ENCODE measurements at regions not wholly inside any gene's neighbourhood (a gene's known extent, or its start where the extent isn't known, plus 50 kb on each side); places are given as distances from the start of the nearest gene placed in this dataset.

- H3K4me1 ChIP-seq (ENCODE audit: insufficient read depth): no peaks in the 10 kb centered on the region
- DNase-seq (ENCODE audit: extremely low spot score): no peak
- H3K27ac ChIP-seq (ENCODE audit: low read depth): no peak overlapping the region
- H3K36me3 ChIP-seq (ENCODE audit: insufficient read depth): no peaks in the 10 kb centered on the region
- H3K4me3 ChIP-seq (ENCODE audit: low read depth, low read length): no peak overlapping the region
These were observed 594.9 kb upstream of the DIPK2B start for GRCh38 chrX:45795546-45795945.

- 65% methylated on average over 1 of the region's 1 CpG for WGBS
- no peak for DNase-seq (ENCODE audit: extremely low spot score)
- Histone ChIP-seq H3K4me3 (ENCODE audit: low read depth, low read length) (no peak overlapping the region), H3K4me1 (ENCODE audit: insufficient read depth) (no peaks in the 10 kb centered on the region), H3K27ac (ENCODE audit: low read depth) (no peak overlapping the region), H3K36me3 (ENCODE audit: insufficient read depth) (no peaks in the 10 kb centered on the region)
These were observed 594.3 kb upstream of the DIPK2B start for GRCh38 chrX:45794995-45795337.

GRCh38 chrX:45794323-45794994, 593.8 kb upstream of the DIPK2B start:
- no peaks in the 10 kb centered on the region for H3K36me3 ChIP-seq (ENCODE audit: insufficient read depth)
- H3K4me1 ChIP-seq (ENCODE audit: insufficient read depth): no peaks in the 10 kb centered on the region
- 70% methylated on average over 2 of the region's 2 CpGs for WGBS
- DNase-seq (ENCODE audit: extremely low spot score): no peak
- H3K4me3 ChIP-seq (ENCODE audit: low read depth, low read length): no peak overlapping the region
- no peak overlapping the region for H3K27ac ChIP-seq (ENCODE audit: low read depth)

- no peak overlapping the region for H3K4me3 ChIP-seq (ENCODE audit: low read depth, low read length)
- no peaks in the 10 kb centered on the region for H3K36me3 ChIP-seq (ENCODE audit: insufficient read depth)
- H3K4me1 ChIP-seq (ENCODE audit: insufficient read depth): no peaks in the 10 kb centered on the region
- H3K27ac ChIP-seq (ENCODE audit: low read depth): no peak overlapping the region
- 49% methylated on average over 8 of the region's 8 CpGs for WGBS
- no peak for DNase-seq (ENCODE audit: extremely low spot score)
These were observed 588.3 kb upstream of the DIPK2B start for GRCh38 chrX:45788941-45789348.

- no peak overlapping the region for H3K4me3 ChIP-seq (ENCODE audit: low read depth, low read length)
- DNase-seq (ENCODE audit: extremely low spot score): no peak
- H3K36me3 ChIP-seq (ENCODE audit: insufficient read depth): no peaks in the 10 kb centered on the region
- WGBS: 56% methylated on average over 5 of the region's 5 CpGs
- H3K27ac ChIP-seq (ENCODE audit: low read depth): no peak overlapping the region
- no peaks in the 10 kb centered on the region for H3K4me1 ChIP-seq (ENCODE audit: insufficient read depth)
These were observed 587.6 kb upstream of the DIPK2B start for GRCh38 chrX:45788315-45788714.

GRCh38 chrX:45784590-45784989, 583.9 kb upstream of the DIPK2B start:
- H3K4me3 ChIP-seq (ENCODE audit: low read depth, low read length): no peak overlapping the region
- H3K4me1 ChIP-seq (ENCODE audit: insufficient read depth): no peaks in the 10 kb centered on the region
- 70% methylated on average over 3 of the region's 3 CpGs for WGBS
- no peak for DNase-seq (ENCODE audit: extremely low spot score)
- no peak overlapping the region for H3K27ac ChIP-seq (ENCODE audit: low read depth)
- no peaks in the 10 kb centered on the region for H3K36me3 ChIP-seq (ENCODE audit: insufficient read depth)

- WGBS: 72% methylated on average over 6 of the region's 6 CpGs
- Histone ChIP-seq H3K27ac (ENCODE audit: low read depth) (no peak overlapping the region), H3K4me3 (ENCODE audit: low read depth, low read length) (no peak overlapping the region), H3K4me1 (ENCODE audit: insufficient read depth) (no peaks in the 10 kb centered on the region), H3K36me3 (ENCODE audit: insufficient read depth) (no peaks in the 10 kb centered on the region)
- DNase-seq (ENCODE audit: extremely low spot score): no peak
These were observed 582.3 kb upstream of the DIPK2B start for GRCh38 chrX:45783002-45783401.

- DNase-seq (ENCODE audit: extremely low spot score): no peak
These were observed 581.4 kb upstream of the DIPK2B start for GRCh38 chrX:45781901-45782553.

GRCh38 chrX:45778616-45779015, 577.9 kb upstream of the DIPK2B start:
- no peaks in the 10 kb centered on the region for H3K36me3 ChIP-seq (ENCODE audit: insufficient read depth)
- no peak overlapping the region for H3K27ac ChIP-seq (ENCODE audit: low read depth)
- H3K4me1 ChIP-seq (ENCODE audit: insufficient read depth): no peaks in the 10 kb centered on the region
- 76% methylated on average over 1 of the region's 1 CpG for WGBS
- no peak overlapping the region for H3K4me3 ChIP-seq (ENCODE audit: low read depth, low read length)
- no peak for DNase-seq (ENCODE audit: extremely low spot score)

More at GRCh38 chrX:45781901-45782553, 581.4 kb upstream of the DIPK2B start:
- Histone ChIP-seq H3K27ac (ENCODE audit: low read depth) (no peak overlapping the region), H3K4me3 (ENCODE audit: low read depth, low read length) (no peak overlapping the region), H3K4me1 (ENCODE audit: insufficient read depth) (no peaks in the 10 kb centered on the region), H3K36me3 (ENCODE audit: insufficient read depth) (no peaks in the 10 kb centered on the region)
- 45% methylated on average over 4 of the region's 4 CpGs for WGBS

GRCh38 chrX:45777366-45777765, 576.7 kb upstream of the DIPK2B start:
- no peaks in the 10 kb centered on the region for H3K4me1 ChIP-seq (ENCODE audit: insufficient read depth)
- H3K27ac ChIP-seq (ENCODE audit: low read depth): no peak overlapping the region
- no peaks in the 10 kb centered on the region for H3K36me3 ChIP-seq (ENCODE audit: insufficient read depth)
- no peak overlapping the region for H3K4me3 ChIP-seq (ENCODE audit: low read depth, low read length)
- no peak for DNase-seq (ENCODE audit: extremely low spot score)
- WGBS: 89% methylated on average over 3 of the region's 3 CpGs

GRCh38 chrX:45775468-45775867, 574.8 kb upstream of the DIPK2B start:
- 47% methylated on average over 2 of the region's 2 CpGs for WGBS
- Histone ChIP-seq H3K4me1 (ENCODE audit: insufficient read depth) (no peaks in the 10 kb centered on the region), H3K36me3 (ENCODE audit: insufficient read depth) (no peaks in the 10 kb centered on the region), H3K27ac (ENCODE audit: low read depth) (no peak overlapping the region), H3K4me3 (ENCODE audit: low read depth, low read length) (no peak overlapping the region)
- DNase-seq (ENCODE audit: extremely low spot score): no peak

GRCh38 chrX:45774961-45775360, 574.3 kb upstream of the DIPK2B start:
- no peak overlapping the region for H3K27ac ChIP-seq (ENCODE audit: low read depth)
- DNase-seq (ENCODE audit: extremely low spot score): no peak
- no peak overlapping the region for H3K4me3 ChIP-seq (ENCODE audit: low read depth, low read length)
- no peaks in the 10 kb centered on the region for H3K36me3 ChIP-seq (ENCODE audit: insufficient read depth)
- H3K4me1 ChIP-seq (ENCODE audit: insufficient read depth): no peaks in the 10 kb centered on the region
- 45% methylated on average over 5 of the region's 5 CpGs for WGBS

GRCh38 chrX:45773572-45773971, 572.9 kb upstream of the DIPK2B start:
- no peak for DNase-seq (ENCODE audit: extremely low spot score)
- Histone ChIP-seq H3K4me1 (ENCODE audit: insufficient read depth) (no peaks in the 10 kb centered on the region), H3K4me3 (ENCODE audit: low read depth, low read length) (no peak overlapping the region), H3K27ac (ENCODE audit: low read depth) (no peak overlapping the region), H3K36me3 (ENCODE audit: insufficient read depth) (no peaks in the 10 kb centered on the region)
- 81% methylated on average over 4 of the region's 4 CpGs for WGBS

GRCh38 chrX:45771560-45772340, 571.1 kb upstream of the DIPK2B start:
- peak overlapping the region; percentile 50 for H3K27ac ChIP-seq (ENCODE audit: low read depth)
- DNase-seq (ENCODE audit: extremely low spot score): no peak
- H3K4me3 ChIP-seq (ENCODE audit: low read depth, low read length): no peak overlapping the region
- 10% methylated on average over 7 of the region's 7 CpGs for WGBS
- H3K36me3 ChIP-seq (ENCODE audit: insufficient read depth): no peaks in the 10 kb centered on the region
- H3K4me1 ChIP-seq (ENCODE audit: insufficient read depth): no peaks in the 10 kb centered on the region
